GM21737 (cell line): ENCODE measurements at regions not wholly inside any gene's neighbourhood (a gene's known extent, or its start where the extent isn't known, plus 50 kb on each side); places are given as distances from the start of the nearest gene placed in this dataset.

Experiments used
- ATAC-seq: cut with Tn5 transposase; IDR thresholded peaks from one replicate; pipeline ENCODE4 v1.9.1; 2021; ENCODE audit warnings: mild to moderate bottlenecking, moderate library complexity; ENCODE audit not compliant: unreplicated experiment

DNA sequence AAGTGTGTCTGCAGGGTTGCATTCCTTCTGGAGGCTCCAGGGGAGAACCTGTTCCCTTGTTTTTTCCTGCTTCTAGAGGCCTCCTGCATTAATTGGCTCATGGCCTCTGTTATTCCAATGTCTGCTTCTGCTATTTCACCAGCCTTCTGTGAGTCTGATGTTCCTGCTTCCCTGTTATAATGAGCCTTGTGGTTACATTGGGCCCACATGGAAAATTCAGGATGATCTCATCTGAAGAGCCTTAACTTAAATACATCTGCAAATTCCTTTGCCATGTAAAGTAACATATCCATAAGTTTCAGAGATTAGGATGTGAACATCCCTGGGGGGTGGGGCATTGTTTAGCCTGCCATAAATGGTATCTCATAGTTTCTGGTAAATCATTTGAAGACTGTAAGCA lies 181.1 kb downstream of the RWDD3 start:
- no peak for ATAC-seq

DNA sequence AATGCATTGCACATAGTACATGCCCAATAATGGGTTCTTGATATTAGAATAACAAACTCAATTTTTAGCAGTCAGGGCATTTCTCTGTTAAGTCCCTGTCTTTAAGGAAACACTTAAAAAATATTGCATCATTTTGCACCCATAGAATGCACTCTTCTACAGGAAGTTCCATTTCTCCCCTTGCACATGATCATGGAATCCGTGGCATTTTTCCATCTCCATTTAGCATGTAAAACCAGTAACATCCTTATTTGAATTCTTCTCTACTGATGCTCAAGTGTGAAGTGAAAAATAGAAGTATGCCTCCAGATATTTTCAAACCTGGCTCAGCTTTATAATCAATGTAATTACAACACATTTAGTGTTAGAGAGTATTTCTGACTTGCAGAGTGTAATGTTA lies 192.8 kb downstream of the RWDD3 start:
- no peak for ATAC-seq

DNA sequence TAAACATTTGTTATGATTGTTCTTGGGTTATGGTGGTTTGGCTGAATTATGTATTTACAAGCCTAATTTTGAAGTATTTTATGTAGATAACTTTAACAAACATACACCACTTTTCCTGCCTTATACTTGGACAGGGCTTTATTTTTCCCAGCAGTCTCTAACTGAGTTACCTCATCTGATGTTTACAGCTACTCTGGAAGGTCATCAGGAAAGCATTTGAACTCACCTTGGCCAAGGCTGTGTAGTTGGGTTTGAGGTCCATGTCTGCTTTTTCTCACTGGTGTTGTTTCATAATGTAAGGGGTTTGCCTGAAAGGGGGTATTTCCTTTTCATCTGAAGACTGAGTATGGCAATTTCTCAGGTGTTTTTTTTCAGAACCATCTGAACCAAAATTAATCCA lies 193.5 kb downstream of the RWDD3 start:
- no peak for ATAC-seq

DNA sequence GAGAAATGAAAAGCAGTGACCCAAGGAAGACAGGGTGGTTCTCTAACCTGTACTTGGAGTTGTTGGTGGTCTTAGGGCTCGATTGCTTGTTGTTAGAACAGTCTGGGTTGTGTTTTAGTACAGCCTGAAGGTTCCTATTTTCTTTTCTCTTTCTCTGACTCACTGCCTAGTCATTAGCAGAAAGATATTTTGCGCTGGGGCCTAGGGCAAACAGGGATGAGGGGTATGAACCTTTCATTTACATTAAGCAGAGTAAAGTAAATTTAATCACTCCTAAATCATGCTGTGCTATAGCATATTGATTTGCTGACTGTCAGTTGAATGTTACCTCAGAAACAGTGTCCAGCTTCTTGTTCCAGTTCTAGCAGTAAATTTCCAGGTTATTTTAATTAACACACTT lies 197.2 kb downstream of the RWDD3 start:
- ATAC-seq: no peak

DNA sequence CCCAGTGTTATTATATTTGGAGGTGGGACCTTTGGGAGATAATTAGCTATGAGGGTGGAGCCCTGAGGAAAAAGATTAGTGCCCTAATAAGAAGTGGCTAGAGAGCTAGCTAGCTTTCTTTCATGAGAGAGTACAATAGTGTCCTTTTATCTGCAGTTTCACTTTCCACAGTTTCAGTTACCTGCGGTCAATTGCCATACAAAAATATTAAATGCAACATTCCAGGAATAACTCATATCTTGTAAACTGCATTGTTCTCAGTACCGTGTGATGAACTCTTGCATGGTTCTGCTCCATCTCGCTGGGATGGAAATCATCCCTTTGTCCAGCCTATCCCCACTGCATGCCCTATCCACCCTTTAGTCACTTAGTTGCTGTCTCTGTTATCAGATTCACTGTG lies 201.6 kb downstream of the RWDD3 start:
- ATAC-seq: no peak

DNA sequence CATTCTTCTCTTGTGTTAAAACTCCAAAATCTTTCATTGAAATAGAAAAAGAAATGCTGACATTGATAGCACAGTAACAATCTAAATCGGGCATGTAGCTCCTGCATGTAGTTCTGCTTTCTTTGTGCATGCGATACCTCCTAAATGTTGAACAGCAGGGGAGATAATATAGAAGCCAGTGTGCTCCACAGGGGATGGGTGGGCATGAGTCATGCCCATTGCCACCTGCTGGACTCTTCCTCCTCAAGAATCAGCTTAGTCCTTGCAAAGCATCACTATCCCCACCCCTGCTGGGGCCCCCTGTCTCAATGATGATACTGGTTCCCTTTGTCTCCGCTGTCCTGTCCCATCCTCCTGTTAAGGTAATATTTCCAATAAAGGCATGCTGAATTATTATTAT lies 203.0 kb downstream of the RWDD3 start:
- ATAC-seq: no peak

DNA sequence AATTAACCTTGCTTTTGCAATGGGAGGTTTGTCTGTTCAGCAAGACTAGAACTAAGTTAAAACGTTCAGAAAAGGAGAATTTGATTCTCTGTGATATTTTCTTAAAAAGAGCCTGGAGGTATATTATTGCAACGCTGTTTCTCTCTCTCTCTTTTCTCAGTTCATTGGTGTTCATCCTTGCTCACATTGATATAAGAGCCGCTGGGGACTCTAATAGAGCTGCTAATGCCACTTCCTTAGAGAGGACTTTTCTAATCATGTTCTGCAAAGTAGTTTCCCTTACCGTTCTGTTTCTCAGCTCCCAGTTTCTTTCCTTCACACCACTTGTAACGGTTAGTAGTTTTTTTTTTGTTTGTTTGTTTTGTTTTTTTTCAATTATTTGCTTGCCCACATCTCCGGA lies 203.8 kb downstream of the RWDD3 start:
- ATAC-seq: no peak

DNA sequence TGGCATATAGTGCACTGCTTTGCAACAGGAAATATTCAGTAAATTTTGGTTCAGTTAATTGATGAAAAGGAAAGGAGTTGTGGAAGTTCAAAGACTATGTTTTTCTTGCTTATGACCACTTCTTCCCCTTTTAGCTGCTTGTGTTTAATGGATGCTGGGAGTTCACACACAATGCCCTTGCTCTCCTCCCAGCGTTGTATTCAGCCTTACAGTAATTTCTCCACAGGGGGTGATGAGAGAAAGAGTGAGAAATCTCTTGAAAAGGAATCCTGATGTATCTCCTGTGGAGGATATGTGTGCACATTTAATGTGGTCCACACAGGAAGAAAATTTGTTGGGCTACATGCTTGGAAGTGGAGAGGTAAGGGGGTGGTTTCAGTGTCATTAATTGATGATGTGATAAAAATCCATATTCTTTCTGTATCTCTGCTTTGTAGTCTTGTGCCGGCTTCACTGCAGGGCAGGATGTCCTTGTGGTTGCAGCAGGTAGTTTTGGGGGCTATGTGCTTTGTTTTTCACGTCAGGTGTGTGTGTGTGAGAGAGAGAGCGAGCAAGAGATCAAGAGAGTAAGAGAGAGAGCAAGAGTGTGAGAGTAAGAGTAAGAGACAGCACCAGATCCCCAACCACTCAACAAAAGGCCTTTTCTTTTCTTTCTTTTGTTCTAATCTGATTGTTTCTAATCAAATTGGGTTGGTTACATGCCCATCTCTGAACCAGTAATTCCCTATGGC lies 204.4 kb downstream of the RWDD3 start:
- ATAC-seq: no peak

DNA sequence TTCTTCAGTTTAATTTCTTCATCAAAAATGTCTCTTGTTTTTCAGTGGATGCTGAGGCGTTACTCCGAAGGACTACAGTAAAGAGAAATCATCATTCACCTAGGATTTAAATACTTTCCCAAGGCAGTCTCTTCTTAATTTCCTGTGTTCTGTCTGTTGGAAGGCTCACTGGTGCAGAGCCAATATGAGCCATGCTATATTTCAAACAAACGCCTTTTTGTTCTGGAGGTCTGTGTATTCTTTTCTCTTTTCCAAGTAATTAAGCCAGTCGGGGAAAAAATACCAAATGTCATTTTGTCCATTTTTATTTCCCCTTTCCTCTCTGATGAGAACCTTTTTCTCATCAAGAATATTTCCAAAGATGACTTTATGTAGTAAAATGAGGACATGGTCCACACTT lies 206.5 kb downstream of the RWDD3 start:
- ATAC-seq: no peak

DNA sequence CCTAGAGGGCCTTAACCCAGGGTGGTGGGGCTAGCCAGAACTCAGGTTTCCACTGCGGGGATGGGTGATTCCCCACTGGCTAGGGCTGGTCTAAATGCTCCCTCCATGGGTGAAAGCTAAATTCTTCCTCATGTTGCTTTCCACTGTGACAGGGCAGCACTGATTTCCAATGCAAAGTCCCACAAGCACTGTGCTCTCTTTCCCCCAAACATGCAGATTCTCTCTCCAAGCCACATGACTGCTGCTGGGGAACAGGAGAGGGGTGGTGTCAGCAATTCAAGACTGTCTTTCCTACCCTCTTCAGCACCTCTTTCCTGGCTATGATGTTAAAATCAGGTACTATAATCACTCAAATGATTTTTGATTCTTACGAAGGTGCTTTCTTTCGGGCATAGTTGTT lies 215.5 kb downstream of the RWDD3 start:
- no peak for ATAC-seq

DNA sequence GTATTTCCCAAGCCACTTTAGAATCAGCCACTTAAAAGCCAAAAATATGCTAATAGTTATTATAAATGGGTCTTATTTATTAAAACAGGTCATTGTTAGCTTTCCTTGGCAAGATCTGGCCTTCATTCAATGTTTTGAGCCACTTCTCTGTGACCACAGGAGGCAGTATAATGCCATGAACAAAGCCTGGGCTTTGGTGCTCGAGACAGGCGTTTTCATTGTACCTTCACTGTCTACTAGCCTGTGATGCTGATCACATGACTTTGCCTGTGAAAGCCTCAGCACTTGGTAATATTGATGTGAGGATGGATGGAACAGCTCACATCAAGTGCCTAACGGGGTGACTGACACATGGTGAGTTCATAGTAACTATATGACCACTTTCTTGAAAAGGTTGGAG lies 217.0 kb downstream of the RWDD3 start:
- ATAC-seq: no peak

DNA sequence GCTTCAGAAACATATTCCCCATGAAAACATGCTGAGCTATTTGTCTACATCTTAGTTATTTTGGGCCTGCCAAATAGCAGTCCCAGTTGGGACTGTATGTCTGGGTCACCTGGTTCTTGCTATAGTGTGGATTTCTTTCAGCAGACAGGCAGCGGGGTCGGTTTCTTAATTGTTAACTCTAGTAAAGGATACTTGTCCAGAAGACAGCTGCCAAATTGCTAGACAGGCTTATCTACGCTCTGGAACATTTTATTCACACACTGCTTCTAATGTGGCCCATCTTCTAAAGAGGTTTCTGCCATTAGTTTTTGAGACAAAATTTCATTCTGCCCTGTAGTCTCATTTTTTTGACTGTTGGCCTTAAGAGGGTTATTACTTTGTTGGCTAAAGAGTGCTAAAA lies 217.9 kb downstream of the RWDD3 start:
- no peak for ATAC-seq

DNA sequence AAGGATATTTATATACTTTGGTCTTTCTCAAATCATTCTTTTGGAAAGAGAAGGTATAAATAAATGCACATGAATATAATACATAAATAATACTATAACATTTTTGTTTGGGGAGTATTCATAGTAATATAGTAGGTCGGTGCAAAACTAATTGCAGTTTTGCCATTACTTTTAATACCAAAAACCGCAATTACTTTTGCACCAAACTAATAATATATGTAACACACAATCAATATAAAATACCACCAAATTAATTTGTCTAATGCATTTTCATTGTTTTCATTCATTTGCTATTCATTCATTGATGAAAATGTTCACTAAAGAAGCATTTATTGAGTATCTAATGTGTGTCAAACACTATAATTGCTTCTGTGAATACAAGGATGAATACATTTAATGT lies 219.0 kb downstream of the RWDD3 start:
- no peak for ATAC-seq

DNA sequence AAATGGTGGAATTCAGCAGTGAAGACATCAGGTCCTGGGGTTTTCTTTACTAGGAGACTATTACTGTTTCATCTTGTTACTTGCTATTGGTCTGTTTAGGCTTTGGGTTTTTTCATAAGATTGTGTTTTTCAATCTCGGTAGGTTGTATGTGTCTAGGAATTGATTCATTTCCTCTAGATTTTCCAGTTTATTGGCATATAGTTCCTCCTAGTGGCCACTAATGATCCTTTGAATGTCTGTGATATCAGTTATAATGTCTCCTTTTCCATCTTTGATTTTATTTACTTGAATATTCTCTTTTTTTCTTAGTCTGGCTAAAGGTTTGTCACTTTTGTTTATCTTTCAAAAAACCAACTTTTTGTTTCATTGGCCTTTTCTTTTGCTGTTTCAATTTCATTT lies 233.0 kb downstream of the RWDD3 start:
- no peak for ATAC-seq

DNA sequence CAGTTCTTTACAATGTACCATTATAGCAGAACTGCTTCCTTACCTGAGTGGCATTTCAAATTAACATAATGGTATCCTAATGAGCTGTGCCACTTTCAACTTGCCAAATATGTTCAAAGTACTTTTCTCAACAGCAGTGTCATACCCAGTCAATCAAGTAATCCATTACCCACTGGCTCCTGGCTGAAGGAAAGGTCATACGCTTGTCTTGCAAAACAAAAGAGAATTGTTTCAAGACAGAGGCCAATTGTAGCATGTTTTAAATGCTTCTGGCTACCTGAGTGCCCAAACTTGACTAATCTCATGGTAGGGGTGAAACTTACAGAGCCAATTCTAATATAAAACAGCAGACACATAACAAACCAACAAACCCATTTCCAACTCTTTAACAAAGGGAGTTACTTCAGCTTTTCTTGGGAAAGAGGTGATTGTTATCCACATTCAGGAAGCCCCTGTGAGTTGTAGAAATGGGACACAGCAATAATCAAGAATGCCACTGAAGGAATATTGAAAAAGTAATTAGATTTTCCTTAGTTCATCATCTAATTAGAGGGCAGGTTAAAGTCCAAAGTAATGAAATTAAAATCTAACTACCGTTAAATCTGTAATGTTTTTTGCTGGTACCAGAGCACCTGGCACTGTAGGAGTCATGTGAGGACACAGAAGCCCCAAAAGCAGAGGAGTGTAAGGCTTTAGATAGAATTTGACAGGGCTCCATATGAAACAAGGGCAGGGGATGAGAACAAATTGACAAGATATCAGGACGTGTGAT lies 241.9 kb downstream of the RWDD3 start:
- no peak for ATAC-seq

DNA sequence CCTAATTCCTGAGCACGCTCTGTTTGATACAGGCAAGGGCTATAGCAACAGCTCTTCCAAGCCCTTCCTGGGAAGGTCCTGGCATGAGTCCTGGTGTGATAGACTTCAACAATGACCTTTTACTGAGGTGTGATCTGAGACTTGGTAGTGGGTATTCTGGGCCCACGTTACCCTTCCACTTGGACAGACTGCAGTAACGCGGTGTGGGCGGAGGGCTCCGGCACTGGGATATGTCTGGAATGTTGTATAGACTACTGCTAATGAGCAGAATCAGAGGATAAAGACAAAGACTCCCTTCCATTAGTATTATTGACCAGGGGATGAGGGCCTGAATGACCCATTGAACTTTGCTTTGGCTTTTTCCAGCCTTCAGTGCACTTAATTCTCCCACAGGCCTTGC lies 262.3 kb downstream of the RWDD3 start:
- no peak for ATAC-seq

DNA sequence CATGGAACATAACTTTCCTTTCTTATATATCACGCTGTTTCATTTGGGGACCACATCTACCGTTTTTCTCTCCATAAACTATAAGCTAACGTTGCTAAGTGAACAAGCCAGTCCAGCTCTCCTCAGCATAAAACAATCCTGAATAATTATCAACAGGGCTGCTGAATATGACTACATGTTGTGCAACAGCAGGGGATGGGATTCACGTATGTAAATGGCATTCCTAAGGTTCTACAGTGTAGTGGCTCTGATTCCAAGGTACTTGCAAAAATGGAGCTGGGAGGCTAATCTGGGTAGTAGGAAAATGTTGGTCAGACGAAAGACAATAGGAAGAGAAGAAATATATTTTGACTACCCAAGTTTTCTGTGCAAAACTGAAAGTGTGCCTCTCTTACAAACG lies 262.8 kb downstream of the RWDD3 start:
- no peak for ATAC-seq

DNA sequence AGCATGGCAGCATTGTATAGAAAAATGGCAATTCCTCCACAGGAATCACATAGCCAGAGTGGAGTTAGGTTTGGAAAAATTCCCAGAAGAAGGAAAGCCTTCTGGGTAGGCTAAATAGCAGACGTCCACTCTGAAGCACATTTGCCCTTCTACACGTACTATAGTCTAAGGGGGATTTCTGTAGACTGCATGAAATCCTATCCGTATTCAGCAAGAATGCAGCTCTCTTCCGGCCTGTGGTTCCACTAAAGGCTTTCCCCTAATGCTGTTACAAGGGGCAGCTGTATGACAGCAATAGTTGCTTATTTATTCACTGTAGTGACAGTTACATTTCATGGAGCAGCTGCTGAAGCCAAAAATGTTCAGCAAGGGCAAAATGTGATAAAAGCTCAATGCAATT lies 263.6 kb downstream of the RWDD3 start:
- no peak for ATAC-seq

DNA sequence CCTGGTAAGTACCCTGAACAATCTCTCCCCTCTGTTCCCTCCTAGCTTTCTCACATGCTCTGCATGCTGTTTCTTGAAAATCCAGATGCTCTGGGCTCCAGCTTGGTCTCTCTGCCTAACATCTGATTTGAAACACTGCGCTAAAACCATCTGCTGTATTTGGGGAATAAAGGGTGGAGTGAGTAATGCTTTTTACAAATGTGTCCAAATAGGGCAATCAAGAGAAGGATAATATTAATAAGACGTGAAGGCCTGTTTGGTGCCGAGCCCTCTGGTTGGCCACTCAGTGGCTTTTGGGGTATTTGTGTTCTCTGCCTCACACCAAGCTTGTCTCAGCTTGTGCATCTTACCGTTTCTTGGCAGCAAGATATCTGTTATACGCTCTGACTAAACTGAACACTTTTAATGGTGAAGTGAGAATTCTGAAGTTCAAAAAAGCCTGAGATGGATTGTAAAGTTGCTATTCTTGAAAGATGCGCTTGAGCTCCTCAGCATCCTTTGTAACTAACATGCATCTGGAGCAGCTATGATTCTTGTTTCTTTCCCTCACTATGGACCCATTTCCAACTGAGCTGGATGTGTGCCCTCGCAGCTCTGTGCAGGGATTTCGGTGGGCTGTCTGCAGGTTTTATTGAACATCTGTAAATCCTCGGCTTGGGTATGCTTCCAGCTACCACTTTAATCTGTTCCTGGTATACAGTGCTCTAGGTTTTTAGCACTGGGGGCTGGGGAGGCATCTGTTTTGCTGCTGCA lies 269.4 kb downstream of the RWDD3 start:
- ATAC-seq: no peak

DNA sequence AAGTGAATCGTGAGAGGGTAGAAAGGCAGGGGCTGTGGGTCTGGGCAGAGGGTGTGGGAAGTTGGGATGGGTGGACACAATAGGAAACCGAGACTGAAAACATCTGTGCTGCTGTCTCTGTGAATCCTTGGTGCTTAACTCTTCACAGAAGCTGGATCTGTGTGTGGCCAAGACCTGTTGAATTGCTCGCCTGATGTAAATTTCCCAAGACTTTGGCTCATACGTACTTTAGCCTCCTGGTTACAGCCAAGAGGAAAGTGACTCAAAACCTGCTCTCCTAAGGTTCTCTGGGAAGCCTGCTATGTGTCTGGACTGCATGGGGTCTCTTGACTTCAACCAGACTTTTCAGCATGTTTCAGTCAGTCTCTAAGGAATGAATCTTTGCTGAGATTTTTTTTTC lies 270.3 kb downstream of the RWDD3 start:
- no peak for ATAC-seq

DNA sequence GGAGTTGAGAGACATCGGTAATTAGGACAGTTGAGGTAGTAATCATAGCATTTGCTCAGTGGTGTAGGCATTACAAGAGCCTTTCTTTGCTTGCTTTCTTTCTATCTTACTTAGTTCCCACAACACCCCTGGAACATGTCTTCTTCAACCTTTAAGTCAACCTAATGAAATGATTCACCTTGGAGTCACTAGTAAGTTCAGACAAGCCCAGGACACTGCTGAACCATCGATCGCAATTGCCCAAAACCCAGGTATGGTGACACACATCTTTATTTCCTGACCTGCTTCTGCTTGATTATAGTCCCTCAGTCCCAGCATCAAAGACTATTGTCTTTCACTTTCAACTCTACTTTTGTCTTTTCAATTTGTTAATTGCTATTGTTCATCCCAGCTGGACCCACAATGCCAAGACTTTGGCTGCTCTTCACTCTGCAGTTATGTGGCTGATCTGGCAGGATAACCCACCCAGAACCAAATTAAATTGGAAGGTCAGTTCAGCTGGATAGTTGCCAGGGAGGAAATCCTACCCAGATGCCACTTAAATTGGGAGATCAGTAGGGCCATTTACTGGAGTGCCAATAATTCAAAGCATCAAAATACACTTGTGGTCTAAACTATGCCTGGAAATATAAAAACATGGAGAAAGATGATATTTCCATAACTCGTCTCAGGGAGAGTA lies 272.9 kb downstream of the RWDD3 start:
- ATAC-seq: no peak
